Activated CD8-positive, alpha-beta memory T cell treated with anti-CD3 and anti-CD28 coated beads, Interleukin-2, amount 10 ng/mL, durations not matched to agents 7 days and 5 days (primary cell): ENCODE measurements at regions not wholly inside any gene's neighbourhood (a gene's known extent, or its start where the extent isn't known, plus 50 kb on each side); places are given as distances from the start of the nearest gene placed in this dataset.

ENCODE experiments used
- ATAC-seq: fragments of 150-1000 bp; cut with Tn5 transposase; one replicate; pipeline ENCODE4 v1.10.0; 2021; ENCODE audit warnings: moderate library complexity
- CTCF ChIA-PET: fragments of 350-600 bp; sonication (Branson Sonifier 250); formaldehyde crosslinking; loops from one replicate; lab custom pipeline; 2021; ENCODE audit warnings: antibody characterized with exemption; lab: Charles Lee
- DNase-seq: peaks from one replicate; pipeline ENCODE4 v3.0.0-alpha.2; 2020
- H3K27ac Mint-ChIP-seq: one replicate; pipeline ENCODE4 v1.8.0; 2021; ENCODE audit warnings: mild to moderate bottlenecking, mixed read lengths
- H3K27me3 Mint-ChIP-seq: one replicate; pipeline ENCODE4 v1.8.0; 2021; ENCODE audit warnings: mixed read lengths
- H3K36me3 Mint-ChIP-seq: one replicate; pipeline ENCODE4 v1.8.0; 2021; ENCODE audit warnings: mild to moderate bottlenecking, mixed read lengths
- H3K4me1 Mint-ChIP-seq: one replicate; pipeline ENCODE4 v1.8.0; 2021; ENCODE audit warnings: mixed read lengths
- H3K4me3 Mint-ChIP-seq: one replicate; pipeline ENCODE4 v1.8.0; 2021; ENCODE audit warnings: mild to moderate bottlenecking, moderate library complexity, mixed read lengths
- H3K9me3 Mint-ChIP-seq: one replicate; pipeline ENCODE4 v1.8.0; 2022; ENCODE audit warnings: low read depth, mixed read lengths

DNA sequence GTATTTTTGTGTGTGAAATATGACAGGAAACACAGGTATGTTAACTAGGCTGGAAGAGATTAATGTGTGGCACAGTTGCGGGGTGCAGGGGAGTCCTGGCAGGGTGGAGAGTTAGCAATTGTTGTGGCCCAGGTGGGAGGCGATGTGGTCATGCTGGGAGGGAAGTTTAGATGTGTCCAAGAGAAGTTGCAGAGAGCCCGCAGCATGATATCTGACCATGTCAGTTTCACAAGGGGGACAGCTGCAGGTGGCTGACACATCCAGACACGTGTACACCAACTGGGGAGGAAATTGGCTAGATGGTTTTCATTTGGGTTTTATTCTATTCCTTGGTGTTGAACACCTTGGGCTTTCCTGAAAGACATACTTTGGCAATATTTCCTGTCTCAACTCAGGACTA, 172.8 kb upstream of the RGMA start:
- no peak overlapping the region for H3K4me3 Mint-ChIP-seq
- H3K27me3 Mint-ChIP-seq, result peaks cover 2% of the 10 kb centered on the region
- no peak for ATAC-seq
- no peak overlapping the region for H3K27ac Mint-ChIP-seq
- H3K9me3 Mint-ChIP-seq, result no peaks in the 10 kb centered on the region
- no peak for DNase-seq
- no peaks in the 10 kb centered on the region for H3K36me3 Mint-ChIP-seq
- CTCF ChIA-PET, result no interaction called here
- no peaks in the 10 kb centered on the region for H3K4me1 Mint-ChIP-seq

DNA sequence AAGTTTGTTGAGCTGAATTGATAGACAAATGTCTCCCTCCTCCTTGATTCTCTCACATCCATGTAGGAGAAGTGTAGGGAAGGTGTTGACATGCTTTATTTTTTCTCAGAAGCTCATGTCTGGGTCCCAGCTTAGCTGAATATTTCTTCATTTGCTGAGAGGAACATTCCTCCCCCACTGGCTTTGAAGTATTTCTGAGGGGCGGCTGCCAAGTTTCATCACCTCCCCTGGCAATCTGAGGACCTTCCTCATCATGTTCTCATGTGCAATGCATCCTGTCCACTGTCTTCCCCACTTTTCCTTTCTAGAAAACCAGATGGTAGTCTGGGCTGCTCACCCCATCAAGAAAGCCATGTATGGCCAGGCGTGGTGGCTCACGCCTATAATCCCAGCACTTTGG, 168.9 kb upstream of the RGMA start:
- Mint-ChIP-seq H3K4me1 (no peaks in the 10 kb centered on the region), H3K27me3 (peaks cover 2% of the 10 kb centered on the region), H3K27ac (no peak overlapping the region), H3K4me3 (no peak overlapping the region), H3K36me3 (no peaks in the 10 kb centered on the region), H3K9me3 (no peaks in the 10 kb centered on the region)
- DNase-seq (no peak), ATAC-seq (no peak)
- CTCF ChIA-PET, result interaction anchor here (0.9 kb wide), 1 partner anchor 33 kb away, joined by 3 read pairs; no protein-coding TSS in a partner anchor

DNA sequence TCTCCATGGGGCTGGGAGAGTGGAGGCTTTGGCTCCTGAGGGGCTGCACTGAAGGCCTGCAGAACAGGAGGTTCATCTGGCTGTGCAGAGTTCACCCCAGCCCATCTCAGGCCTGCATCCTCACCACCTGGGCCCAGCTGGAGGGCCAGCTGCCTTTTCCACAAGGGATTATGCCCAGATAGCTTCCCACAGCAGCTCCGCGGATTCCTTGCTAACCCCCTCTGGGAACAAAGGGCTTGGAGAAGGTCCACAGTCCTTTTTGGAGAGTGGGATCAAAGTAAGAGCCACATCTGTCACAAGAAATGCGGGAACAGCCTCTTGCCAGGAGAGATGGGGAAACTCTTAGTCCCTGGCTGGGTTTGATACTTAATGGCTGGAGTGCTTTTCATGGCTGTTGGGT, 164.7 kb upstream of the RGMA start:
- CTCF ChIA-PET, result no interaction called here
- Mint-ChIP-seq H3K27me3 (peaks cover 4% of the 10 kb centered on the region), H3K4me3 (no peak overlapping the region), H3K4me1 (no peaks in the 10 kb centered on the region), H3K9me3 (no peaks in the 10 kb centered on the region), H3K36me3 (no peaks in the 10 kb centered on the region), H3K27ac (no peak overlapping the region)
- no peak for DNase-seq
- no peak for ATAC-seq

DNA sequence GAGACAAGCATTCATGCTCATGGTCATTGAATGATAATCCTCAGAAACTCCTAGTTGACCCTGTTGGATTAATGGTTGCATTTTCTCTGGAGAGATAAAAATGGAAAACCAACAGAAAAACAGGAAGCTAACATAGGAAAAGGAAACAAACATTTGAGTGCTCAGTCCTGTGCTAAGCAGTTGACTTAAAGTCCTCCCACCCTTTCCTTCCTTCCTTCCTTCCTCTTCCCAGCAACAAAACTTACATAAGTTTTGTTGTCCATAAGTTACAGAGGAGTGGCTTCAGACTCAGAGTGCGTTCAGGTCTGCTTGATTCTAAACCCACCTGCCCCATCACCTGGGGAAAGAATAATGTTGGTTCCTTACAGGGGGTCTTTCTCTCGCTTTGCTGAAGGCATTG, 163.8 kb upstream of the RGMA start:
- H3K9me3 Mint-ChIP-seq, result no peaks in the 10 kb centered on the region
- ATAC-seq (no peak), DNase-seq (no peak)
- no peak overlapping the region for H3K4me3 Mint-ChIP-seq
- H3K27ac Mint-ChIP-seq, result no peak overlapping the region
- H3K27me3 Mint-ChIP-seq, result peaks cover 7% of the 10 kb centered on the region
- H3K4me1 Mint-ChIP-seq, result no peaks in the 10 kb centered on the region
- H3K36me3 Mint-ChIP-seq, result no peaks in the 10 kb centered on the region
- CTCF ChIA-PET, result no interaction called here

DNA sequence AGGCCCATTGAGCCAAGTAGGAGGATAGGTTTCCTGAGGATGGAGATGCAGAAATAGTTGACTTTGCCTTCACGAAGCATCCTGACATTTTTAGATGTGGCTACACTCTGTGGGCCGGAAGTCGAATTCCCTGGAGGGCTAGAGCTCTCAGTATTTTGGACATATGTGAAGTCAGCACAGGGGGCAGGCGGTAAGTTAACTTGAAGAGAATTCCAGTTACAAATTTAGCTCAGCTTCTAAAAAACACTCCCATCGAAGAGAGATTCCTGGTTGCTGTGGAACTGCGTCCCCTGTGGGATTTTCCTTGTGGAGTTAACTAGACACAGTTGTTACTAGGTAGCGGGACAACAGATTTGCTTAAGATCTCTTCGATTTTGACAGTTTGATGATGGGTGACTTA, 161.9 kb upstream of the RGMA start:
- no peak overlapping the region for H3K27ac Mint-ChIP-seq
- H3K36me3 Mint-ChIP-seq, result no peaks in the 10 kb centered on the region
- CTCF ChIA-PET, result no interaction called here
- H3K27me3 Mint-ChIP-seq, result peaks cover 18% of the 10 kb centered on the region
- no peaks in the 10 kb centered on the region for H3K4me1 Mint-ChIP-seq
- no peak for DNase-seq
- no peaks in the 10 kb centered on the region for H3K9me3 Mint-ChIP-seq
- H3K4me3 Mint-ChIP-seq, result no peak overlapping the region
- ATAC-seq, result no peak

DNA sequence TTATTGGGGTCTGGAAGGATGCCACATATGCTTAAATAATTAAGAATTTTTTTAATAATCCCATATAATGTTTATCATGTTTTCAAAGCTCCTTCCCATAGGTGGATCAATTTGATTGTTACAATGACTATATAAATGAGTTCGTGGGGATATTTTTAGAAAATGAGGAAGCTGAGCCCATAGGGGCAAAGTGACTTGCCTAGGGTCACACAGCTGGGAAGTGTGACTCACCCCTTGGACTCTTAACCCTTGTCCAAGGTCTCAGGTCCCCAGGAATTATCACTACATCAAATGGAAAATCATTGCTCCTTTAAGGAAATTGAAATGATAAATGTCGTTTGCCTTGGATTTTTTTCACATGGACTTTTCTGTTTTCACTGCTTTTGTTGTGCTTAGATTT, 161.2 kb upstream of the RGMA start:
- Mint-ChIP-seq H3K36me3 (no peaks in the 10 kb centered on the region), H3K4me3 (no peak overlapping the region), H3K4me1 (no peaks in the 10 kb centered on the region), H3K27me3 (peaks cover 18% of the 10 kb centered on the region), H3K9me3 (no peaks in the 10 kb centered on the region), H3K27ac (no peak overlapping the region)
- no peak for ATAC-seq
- CTCF ChIA-PET, result interaction anchor here (1.4 kb wide), 1 partner anchor 163 kb away, joined by 3 read pairs; no protein-coding TSS in a partner anchor
- no peak for DNase-seq

DNA sequence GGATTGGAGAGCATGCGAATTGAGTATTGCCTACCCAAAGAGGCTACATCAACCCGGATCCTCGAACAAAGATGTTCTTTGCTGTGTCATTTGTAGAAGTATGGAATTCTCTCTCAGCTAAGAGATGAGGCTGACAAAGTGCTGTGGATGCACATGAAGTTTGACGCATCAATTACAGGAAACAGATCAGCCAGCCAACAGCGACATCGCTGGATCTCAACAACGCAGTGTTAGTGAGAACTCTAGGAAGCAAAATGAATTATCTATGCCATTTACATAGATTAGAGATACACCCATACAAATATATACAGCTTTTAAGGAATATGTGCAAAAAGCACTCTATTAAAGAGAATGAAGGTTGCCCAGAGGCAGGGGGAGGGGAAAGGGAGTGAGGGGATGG, 160.6 kb upstream of the RGMA start:
- no peak for ATAC-seq
- H3K27ac Mint-ChIP-seq, result no peak overlapping the region
- no peaks in the 10 kb centered on the region for H3K36me3 Mint-ChIP-seq
- no peak for DNase-seq
- H3K9me3 Mint-ChIP-seq, result no peaks in the 10 kb centered on the region
- no peak overlapping the region for H3K4me3 Mint-ChIP-seq
- CTCF ChIA-PET, result interaction anchor here (1.4 kb wide), 1 partner anchor 162 kb away, joined by 3 read pairs; no protein-coding TSS in a partner anchor
- H3K4me1 Mint-ChIP-seq, result no peaks in the 10 kb centered on the region
- H3K27me3 Mint-ChIP-seq, result peaks cover 18% of the 10 kb centered on the region

DNA sequence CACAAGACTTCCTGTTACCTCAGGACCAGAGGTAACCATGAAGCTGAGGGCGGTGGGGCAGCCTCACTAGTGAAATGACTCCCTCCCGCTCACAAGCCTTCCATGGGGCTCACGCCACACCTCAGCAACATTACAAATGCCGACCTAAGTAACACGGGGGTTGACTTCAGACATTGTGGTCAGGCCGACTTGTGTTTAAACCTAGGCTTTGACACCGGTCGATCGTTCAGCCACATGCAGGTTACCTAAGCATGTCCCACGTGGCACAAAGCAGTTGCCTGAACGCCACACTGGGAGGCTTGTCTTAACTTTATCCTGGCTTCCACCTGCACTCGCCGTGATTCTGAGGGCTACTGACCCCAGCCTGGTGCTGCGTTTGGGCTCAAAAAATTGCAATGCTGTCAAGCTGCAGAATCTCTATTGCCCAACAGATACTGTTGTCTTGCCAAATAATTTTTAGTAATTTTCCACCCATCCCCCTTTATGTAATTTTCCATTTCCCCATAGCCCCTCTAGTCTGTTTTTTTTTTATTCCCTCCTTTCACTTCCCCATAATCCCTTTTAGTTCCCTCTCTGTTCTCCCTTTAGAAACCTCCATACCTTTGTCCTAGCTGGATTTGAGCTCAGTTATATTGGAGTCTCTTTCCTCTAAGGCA, 158.6 kb upstream of the RGMA start:
- H3K4me3 Mint-ChIP-seq, result no peak overlapping the region
- H3K36me3 Mint-ChIP-seq, result no peaks in the 10 kb centered on the region
- H3K4me1 Mint-ChIP-seq, result no peaks in the 10 kb centered on the region
- CTCF ChIA-PET, result no interaction called here
- H3K27ac Mint-ChIP-seq, result no peak overlapping the region
- H3K9me3 Mint-ChIP-seq, result no peaks in the 10 kb centered on the region
- ATAC-seq (no peak), DNase-seq (no peak)
- peaks cover 18% of the 10 kb centered on the region for H3K27me3 Mint-ChIP-seq

DNA sequence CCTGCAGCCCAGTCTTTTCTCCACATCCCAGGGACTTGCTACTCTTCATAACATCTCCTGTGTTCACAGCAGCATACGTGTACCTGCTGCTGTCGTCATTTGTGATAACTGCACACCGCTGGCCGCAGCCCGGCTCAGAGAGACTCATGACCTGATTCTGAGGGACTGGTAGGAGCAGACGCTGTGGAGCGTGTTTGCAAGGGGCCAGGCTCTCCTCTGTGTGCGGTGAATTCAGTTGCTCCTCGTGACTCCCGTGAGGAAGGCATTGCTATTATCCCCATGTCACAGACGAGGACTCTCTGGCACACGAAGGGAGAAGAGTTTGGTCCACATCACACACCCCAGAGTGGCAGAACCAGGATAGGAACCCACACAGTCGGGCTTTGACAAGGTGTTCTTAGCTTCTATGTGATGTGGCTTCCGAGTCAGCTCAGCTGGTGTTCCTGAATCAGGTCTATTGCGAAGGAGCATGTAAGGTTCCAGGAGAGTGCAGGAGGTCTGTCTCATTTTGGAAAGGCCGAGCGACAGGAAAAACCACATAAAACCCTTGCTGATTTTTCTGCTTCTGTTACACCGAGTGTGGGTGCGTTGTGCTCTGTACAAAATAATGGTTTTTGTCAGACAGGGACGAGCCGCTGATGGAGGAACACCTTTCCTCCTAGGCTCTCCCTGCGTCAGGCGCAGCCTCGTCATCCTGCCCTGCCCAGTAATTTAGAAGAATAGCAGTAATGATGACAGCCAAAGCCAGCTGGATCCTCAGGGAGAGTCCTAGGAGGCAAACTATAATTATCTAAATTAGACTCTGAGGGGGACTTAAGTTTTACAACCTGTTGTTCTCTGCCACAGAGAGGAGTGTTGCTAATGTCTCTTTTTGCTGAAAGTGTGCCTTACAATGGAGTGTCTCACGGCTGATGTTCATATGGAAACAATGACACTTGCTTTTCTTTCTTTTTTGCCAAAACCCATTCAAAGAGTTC, 157.5 kb upstream of the RGMA start:
- CTCF ChIA-PET, result no interaction called here
- no peak for ATAC-seq
- DNase-seq, result no peak
- Mint-ChIP-seq H3K27ac (no peak overlapping the region), H3K9me3 (no peaks in the 10 kb centered on the region), H3K4me1 (no peaks in the 10 kb centered on the region), H3K4me3 (no peak overlapping the region), H3K27me3 (peaks cover 18% of the 10 kb centered on the region), H3K36me3 (no peaks in the 10 kb centered on the region)

DNA sequence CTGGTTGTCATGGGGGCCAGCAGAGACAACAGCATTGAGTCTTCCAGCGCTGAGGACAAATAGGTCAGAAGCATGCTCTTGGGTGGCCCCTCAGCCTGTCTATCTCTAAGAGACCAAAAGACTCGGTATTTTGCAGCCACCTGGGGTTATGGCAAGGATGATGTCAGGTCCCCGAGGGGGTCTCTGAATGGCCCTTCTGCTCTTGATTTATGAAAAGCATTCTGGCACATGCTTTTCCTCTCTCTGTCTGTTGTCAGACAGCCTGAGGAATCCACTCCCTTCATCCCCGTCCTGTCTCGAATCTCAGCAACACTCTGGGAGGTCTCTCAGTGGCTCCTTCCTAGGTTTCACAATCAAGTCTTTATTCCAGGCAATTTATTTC, 156.6 kb upstream of the RGMA start:
- H3K36me3 Mint-ChIP-seq, result no peaks in the 10 kb centered on the region
- no peaks in the 10 kb centered on the region for H3K4me1 Mint-ChIP-seq
- ATAC-seq (no peak), DNase-seq (no peak)
- peaks cover 14% of the 10 kb centered on the region for H3K27me3 Mint-ChIP-seq
- no peak overlapping the region for H3K27ac Mint-ChIP-seq
- no peaks in the 10 kb centered on the region for H3K9me3 Mint-ChIP-seq
- CTCF ChIA-PET, result no interaction called here
- no peak overlapping the region for H3K4me3 Mint-ChIP-seq

DNA sequence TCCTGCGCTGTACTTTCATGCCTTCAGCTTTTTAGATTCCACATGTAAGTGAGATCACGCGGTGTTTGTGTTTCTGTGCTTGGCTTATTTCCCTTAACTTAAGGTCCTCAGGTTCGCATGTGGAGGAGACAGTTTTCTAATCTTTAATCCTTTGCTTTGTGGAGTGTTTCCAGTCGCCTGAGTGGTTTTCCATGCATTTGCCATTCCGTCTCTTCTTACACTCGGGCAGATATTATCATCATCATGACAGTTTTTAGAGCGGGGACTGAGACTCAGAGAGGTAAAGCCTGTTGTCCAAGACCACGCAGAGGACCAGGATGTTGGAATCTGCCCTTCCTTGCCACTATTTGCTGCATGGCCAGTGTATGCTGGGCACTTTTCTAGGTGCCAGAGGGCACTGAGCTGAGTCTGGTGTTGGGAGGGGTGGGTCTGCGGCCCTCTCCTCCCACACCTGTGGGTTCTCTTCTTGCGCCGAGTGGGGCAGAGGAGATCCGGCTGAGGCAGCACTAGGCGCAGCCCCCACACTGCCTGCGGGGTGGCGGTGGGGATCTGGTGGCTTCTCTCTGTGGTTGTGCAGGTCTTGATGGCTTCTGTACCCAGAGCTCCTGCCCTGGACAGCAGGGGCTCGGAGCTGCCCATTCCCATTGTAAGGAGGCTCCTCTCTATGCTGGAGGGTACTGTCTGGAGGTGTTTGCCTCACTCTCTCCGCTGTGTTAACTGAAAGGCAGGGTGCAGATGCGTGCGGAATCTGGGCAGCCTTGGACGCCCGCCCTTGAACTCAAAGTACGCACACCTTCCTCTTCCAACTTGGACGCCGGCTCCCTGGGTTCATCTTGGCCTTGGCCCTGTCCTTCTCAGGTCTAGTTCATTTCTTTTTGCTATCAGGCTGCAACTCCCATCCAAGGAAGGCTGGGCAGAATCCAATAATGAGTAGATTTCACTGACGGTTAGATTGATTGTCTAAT, 156.0 kb upstream of the RGMA start:
- no peaks in the 10 kb centered on the region for H3K36me3 Mint-ChIP-seq
- H3K9me3 Mint-ChIP-seq, result no peaks in the 10 kb centered on the region
- CTCF ChIA-PET, result no interaction called here
- H3K4me1 Mint-ChIP-seq, result no peaks in the 10 kb centered on the region
- no peak overlapping the region for H3K27ac Mint-ChIP-seq
- H3K27me3 Mint-ChIP-seq, result peaks cover 14% of the 10 kb centered on the region
- peak; percentile 23 for DNase-seq
- ATAC-seq, result no peak
- no peak overlapping the region for H3K4me3 Mint-ChIP-seq

DNA sequence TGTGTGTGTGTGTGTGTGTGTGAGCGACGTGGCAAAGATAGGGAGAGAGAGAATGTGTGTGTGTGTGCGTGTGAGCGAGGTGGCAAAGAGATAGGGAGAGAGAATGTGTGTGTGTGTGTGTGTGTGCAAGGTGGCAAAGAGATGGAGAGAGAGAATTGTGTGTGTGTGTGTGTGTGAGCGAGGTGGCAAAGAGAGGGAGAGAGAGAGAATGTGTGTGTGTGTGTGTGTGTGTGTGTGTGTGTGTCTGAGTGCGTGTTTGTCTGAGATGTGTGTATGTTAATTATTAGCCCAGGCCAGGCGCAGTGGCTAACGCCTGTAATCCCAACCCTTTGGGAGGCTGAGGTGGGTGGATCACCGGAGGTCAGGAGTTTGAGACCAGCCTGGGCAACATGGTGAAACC, 154.6 kb upstream of the RGMA start:
- Mint-ChIP-seq H3K27me3 (peaks cover 16% of the 10 kb centered on the region), H3K9me3 (no peaks in the 10 kb centered on the region), H3K4me1 (no peaks in the 10 kb centered on the region), H3K4me3 (no peak overlapping the region), H3K36me3 (no peaks in the 10 kb centered on the region), H3K27ac (no peak overlapping the region)
- CTCF ChIA-PET, result no interaction called here
- no peak for DNase-seq
- ATAC-seq, result no peak
